ENCODE measurements at regions not wholly inside any gene's neighbourhood (a gene's known extent, or its start where the extent isn't known, plus 50 kb on each side); places are given as distances from the start of the nearest gene placed in this dataset.

GRCh38 chr16:13463619-13464018, 456.3 kb upstream of the ERCC4 start:
- H3K27me3 ChIP-seq (ENCODE audit: control insufficient read depth in 2 of 2, insufficient read depth in 2 of 2, low read length in 2 of 2) = no peaks in the 10 kb centered on the region; a peak in 1 of 5 replicates
- no peaks in the 10 kb centered on the region for H3K4me1 ChIP-seq (replicated peaks in 1 of 2; ENCODE audit: control insufficient read depth in 2 of 2, insufficient read depth in 2 of 2, low read length in 2 of 2)
- no peaks in the 10 kb centered on the region for H3K36me3 ChIP-seq (ENCODE audit: control insufficient read depth, insufficient read depth, low read length)
- H3K9me1 ChIP-seq (ENCODE audit: control insufficient read depth, insufficient read depth, low read length) = no peaks in the 10 kb centered on the region
- H3K4me3 ChIP-seq = no peak overlapping the region
- H2AFZ ChIP-seq (ENCODE audit: low read depth, low read length) = no peak overlapping the region
- H3K4me2 ChIP-seq (ENCODE audit: insufficient read depth, low read length) = no peak overlapping the region
- TF ChIP-seq, protein P1, sequence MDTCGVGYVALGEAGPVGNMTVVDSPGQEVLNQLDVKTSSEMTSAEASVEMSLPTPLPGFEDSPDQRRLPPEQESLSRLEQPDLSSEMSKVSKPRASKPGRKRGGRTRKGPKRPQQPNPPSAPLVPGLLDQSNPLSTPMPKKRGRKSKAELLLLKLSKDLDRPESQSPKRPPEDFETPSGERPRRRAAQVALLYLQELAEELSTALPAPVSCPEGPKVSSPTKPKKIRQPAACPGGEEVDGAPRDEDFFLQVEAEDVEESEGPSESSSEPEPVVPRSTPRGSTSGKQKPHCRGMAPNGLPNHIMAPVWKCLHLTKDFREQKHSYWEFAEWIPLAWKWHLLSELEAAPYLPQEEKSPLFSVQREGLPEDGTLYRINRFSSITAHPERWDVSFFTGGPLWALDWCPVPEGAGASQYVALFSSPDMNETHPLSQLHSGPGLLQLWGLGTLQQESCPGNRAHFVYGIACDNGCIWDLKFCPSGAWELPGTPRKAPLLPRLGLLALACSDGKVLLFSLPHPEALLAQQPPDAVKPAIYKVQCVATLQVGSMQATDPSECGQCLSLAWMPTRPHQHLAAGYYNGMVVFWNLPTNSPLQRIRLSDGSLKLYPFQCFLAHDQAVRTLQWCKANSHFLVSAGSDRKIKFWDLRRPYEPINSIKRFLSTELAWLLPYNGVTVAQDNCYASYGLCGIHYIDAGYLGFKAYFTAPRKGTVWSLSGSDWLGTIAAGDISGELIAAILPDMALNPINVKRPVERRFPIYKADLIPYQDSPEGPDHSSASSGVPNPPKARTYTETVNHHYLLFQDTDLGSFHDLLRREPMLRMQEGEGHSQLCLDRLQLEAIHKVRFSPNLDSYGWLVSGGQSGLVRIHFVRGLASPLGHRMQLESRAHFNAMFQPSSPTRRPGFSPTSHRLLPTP (IDR thresholded peaks at IDR 0.05; ENCODE audit: borderline replicate concordance, extremely low read depth, insufficient read length) = no peak
- no peak for TF ChIP-seq HNRNPUL1 (IDR thresholded peaks at IDR 0.05; ENCODE audit: low read length)
- TF ChIP-seq SMARCB1 (IDR thresholded peaks at IDR 0.05; ENCODE audit: insufficient read length, low read depth) = no peak
- no peak for TF ChIP-seq SRSF9 (IDR thresholded peaks at IDR 0.05; ENCODE audit: borderline replicate concordance, low read depth, low read length)
- TF ChIP-seq DIDO1 (tag; IDR thresholded peaks at IDR 0.05; ENCODE audit: low read depth) = no peak
- no peak for TF ChIP-seq PML (IDR thresholded peaks at IDR 0.05; ENCODE audit: low read length)
- TF ChIP-seq TOE1 (IDR thresholded peaks at IDR 0.05; ENCODE audit: borderline replicate concordance) = no peak
- TF ChIP-seq TOE1 (CRISPR knock-in tag; IDR thresholded peaks at IDR 0.05; ENCODE audit: borderline replicate concordance, low read depth) = no peak
- TF ChIP-seq, protein P2, sequence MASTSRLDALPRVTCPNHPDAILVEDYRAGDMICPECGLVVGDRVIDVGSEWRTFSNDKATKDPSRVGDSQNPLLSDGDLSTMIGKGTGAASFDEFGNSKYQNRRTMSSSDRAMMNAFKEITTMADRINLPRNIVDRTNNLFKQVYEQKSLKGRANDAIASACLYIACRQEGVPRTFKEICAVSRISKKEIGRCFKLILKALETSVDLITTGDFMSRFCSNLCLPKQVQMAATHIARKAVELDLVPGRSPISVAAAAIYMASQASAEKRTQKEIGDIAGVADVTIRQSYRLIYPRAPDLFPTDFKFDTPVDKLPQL (IDR thresholded peaks at IDR 0.05; ENCODE audit: extremely low read depth, insufficient read length) = no peak
- TF ChIP-seq MIER1 (IDR thresholded peaks at IDR 0.05; ENCODE audit: low read depth) = no peak
- no peak for TF ChIP-seq RBM17 (IDR thresholded peaks at IDR 0.05; ENCODE audit: borderline replicate concordance, low read depth, low read length)
- no peak for TF ChIP-seq CSDE1 (IDR thresholded peaks at IDR 0.05)
- DNase-seq (ENCODE audit: extremely low read depth in 1 of 4, low spot score in 3 of 4) (no peak), FAIRE-seq (no peak), ATAC-seq (no peak)
- H3K9ac ChIP-seq (ENCODE audit: insufficient read depth in 1 of 2, low read depth in 2 of 2, low read length in 2 of 2) = no peak overlapping the region
- no peaks in the 10 kb centered on the region for H3K79me2 ChIP-seq (ENCODE audit: control insufficient read depth, insufficient read depth, low read length)
- in situ Hi-C loops (cut with MboI) = no loop called here
- H3K27ac ChIP-seq (ENCODE audit: extremely low read depth, low read depth, low read length) = no peak overlapping the region
- BruUV-seq (replicated peaks) = no TSS peak
- no peaks in the 10 kb centered on the region; the same call in 1 of the 2 replicates for H4K20me1 ChIP-seq (replicated peaks; ENCODE audit: control insufficient read depth, insufficient read depth, low read length)
- ChIA-PET CTCF (ENCODE audit: low intra/inter-chr PET ratio) (no interaction called here), POLR2A (no interaction called here)
- H3K9me3 ChIP-seq (replicated peaks; ENCODE audit: control insufficient read depth, insufficient read depth, low read depth, low read length) = no peaks in the 10 kb centered on the region
- intact Hi-C loops (cut with micrococcal nuclease) = no loop called here
- WGBS (ENCODE audit: insufficient coverage, low coverage, missing lambda C conversion rate) = 0% methylated on average over 5 of the region's 5 CpGs
